HG02852 (cell line): ENCODE measurements at regions not wholly inside any gene's neighbourhood (a gene's known extent, or its start where the extent isn't known, plus 50 kb on each side); places are given as distances from the start of the nearest gene placed in this dataset.
"Not testable (repeated sequence)": the region's sequence is repeated elsewhere in the genome, so short reads cannot be mapped to it uniquely, and the experiment has no call there.

Source experiments
- ATAC-seq: cut with Tn5 transposase; IDR thresholded peaks from one replicate; pipeline ENCODE4 v1.9.1; 2021; ENCODE audit warnings: mild to moderate bottlenecking, moderate library complexity; ENCODE audit not compliant: unreplicated experiment

GRCh38 chr16:16991711-16992110, 479.0 kb downstream of the XYLT1 start:
- ATAC-seq, result no peak

GRCh38 chr16:16992975-16993765, 477.6 kb downstream of the XYLT1 start:
- ATAC-seq, result no peak

- no peak for ATAC-seq
These were observed 475.9 kb downstream of the XYLT1 start for GRCh38 chr16:16994831-16995230.

- ATAC-seq, result no peak
These were observed 473.9 kb downstream of the XYLT1 start for GRCh38 chr16:16996827-16997226.

GRCh38 chr16:16997349-16997748, 473.4 kb downstream of the XYLT1 start:
- no peak for ATAC-seq

GRCh38 chr16:17001471-17001870, 469.3 kb downstream of the XYLT1 start:
- no peak for ATAC-seq

GRCh38 chr16:17002565-17002964, 468.2 kb downstream of the XYLT1 start:
- ATAC-seq, result no peak

- ATAC-seq, result not testable (repeated sequence)
These were observed 464.8 kb downstream of the XYLT1 start for GRCh38 chr16:17005963-17006362.

GRCh38 chr16:17011712-17012111, 459.0 kb downstream of the XYLT1 start:
- no peak for ATAC-seq

- no peak for ATAC-seq
These were observed 457.7 kb downstream of the XYLT1 start for GRCh38 chr16:17013038-17013437.

- ATAC-seq, result no peak
These were observed 456.2 kb downstream of the XYLT1 start for GRCh38 chr16:17014484-17015121.

GRCh38 chr16:17015702-17016101, 455.1 kb downstream of the XYLT1 start:
- ATAC-seq, result no peak

GRCh38 chr16:17017442-17017841, 453.3 kb downstream of the XYLT1 start:
- no peak for ATAC-seq

- ATAC-seq, result no peak
These were observed 452.2 kb downstream of the XYLT1 start for GRCh38 chr16:17018585-17018939.

- ATAC-seq, result no peak
These were observed 451.4 kb downstream of the XYLT1 start for GRCh38 chr16:17019366-17019765.

GRCh38 chr16:17023606-17024005, 447.2 kb downstream of the XYLT1 start:
- no peak for ATAC-seq

GRCh38 chr16:17024514-17024913, 446.2 kb downstream of the XYLT1 start:
- ATAC-seq, result no peak

GRCh38 chr16:17026600-17027242, 444.0 kb downstream of the XYLT1 start:
- peak; percentile 85 for ATAC-seq

- peak; percentile 44 for ATAC-seq
These were observed 443.2 kb downstream of the XYLT1 start for GRCh38 chr16:17027488-17028129.

GRCh38 chr16:17029602-17030350, 441.0 kb downstream of the XYLT1 start:
- no peak for ATAC-seq
